H9 (cell line): ENCODE measurements at regions not wholly inside any gene's neighbourhood (a gene's known extent, or its start where the extent isn't known, plus 50 kb on each side); places are given as distances from the start of the nearest gene placed in this dataset.

Experiments
- DNase-seq: peaks from one replicate; pipeline ENCODE4 v3.0.0-alpha.2; 2017
- H2AFZ ChIP-seq: one replicate; pipeline ENCODE4 v1.6.1; 2013; ENCODE audit warnings: mild to moderate bottlenecking, low read length, control low read depth, moderate library complexity
- H2AK5ac ChIP-seq: 2 replicates; pipeline ENCODE4 v1.6.1; 2013; ENCODE audit warnings: low read length, control low read depth, mixed read lengths; ENCODE audit not compliant: insufficient read length
- H2BK120ac ChIP-seq: one replicate; pipeline ENCODE4 v1.6.1; 2013; ENCODE audit warnings: low read depth, mild to moderate bottlenecking, low read length, control low read depth, inconsistent platforms; ENCODE audit not compliant: poor library complexity, severe bottlenecking
- H2BK12ac ChIP-seq: 2 replicates; pipeline ENCODE4 v1.6.1; 2013; ENCODE audit warnings: low read length, control low read depth, mixed read lengths, low read depth; ENCODE audit not compliant: insufficient read length
- H2BK15ac ChIP-seq: 2 replicates; pipeline ENCODE4 v1.6.1; 2013; ENCODE audit warnings: low read depth, low read length, control low read depth
- H2BK20ac ChIP-seq: one replicate; pipeline ENCODE4 v1.6.1; 2013; ENCODE audit warnings: low read depth, mild to moderate bottlenecking, low read length, control low read depth, inconsistent platforms; ENCODE audit not compliant: poor library complexity, severe bottlenecking
- H2BK5ac ChIP-seq: 2 replicates; pipeline ENCODE4 v1.6.1; 2013; ENCODE audit warnings: low read length, control low read depth, mixed read lengths; ENCODE audit not compliant: insufficient read length
- H3K14ac ChIP-seq: 2 replicates; pipeline ENCODE4 v1.6.1; 2013; ENCODE audit warnings: low read length, control low read depth; ENCODE audit not compliant: insufficient read depth
- H3K18ac ChIP-seq: 2 replicates; pipeline ENCODE4 v1.6.1; 2013; ENCODE audit warnings: low read depth, mild to moderate bottlenecking, mixed read lengths, low read length, control low read depth; ENCODE audit not compliant: insufficient read length
- H3K23ac ChIP-seq: 2 replicates; pipeline ENCODE4 v1.6.1; 2013; ENCODE audit warnings: low read length, control low read depth, mixed read lengths, low read depth; ENCODE audit not compliant: insufficient read length
- H3K23me2 ChIP-seq: 2 replicates; pipeline ENCODE4 v1.6.1; 2013; ENCODE audit warnings: low read depth, mild to moderate bottlenecking, mixed read lengths, low read length, control low read depth; ENCODE audit not compliant: insufficient read length, poor library complexity, severe bottlenecking
- H3K27ac ChIP-seq: 2 replicates; pipeline ENCODE4 v1.5.1; 2013; ENCODE audit warnings: low read length, control low read depth, mixed read lengths, low read depth; ENCODE audit not compliant: insufficient read length
- H3K27me3 ChIP-seq: 2 replicates; pipeline ENCODE4 v1.6.1; 2013; ENCODE audit warnings: low read length, control low read depth, inconsistent platforms; ENCODE audit not compliant: insufficient read depth
- H3K4ac ChIP-seq: 2 replicates; pipeline ENCODE4 v1.6.1; 2013; ENCODE audit warnings: low read depth, mild to moderate bottlenecking, control low read depth, inconsistent platforms, low read length, moderate library complexity
- H3K4me1 ChIP-seq: 2 replicates; pipeline ENCODE4 v1.6.1; 2013; ENCODE audit warnings: low read length, control low read depth, inconsistent platforms; ENCODE audit not compliant: insufficient read depth
- H3K4me2 ChIP-seq: 2 replicates; pipeline ENCODE4 v1.6.1; 2013; ENCODE audit warnings: low read length, control low read depth, mixed read lengths; ENCODE audit not compliant: insufficient read length, insufficient read depth
- H3K56ac ChIP-seq: 2 replicates; pipeline ENCODE4 v1.6.1; 2013; ENCODE audit warnings: low read depth, mild to moderate bottlenecking, mixed read lengths, low read length, control low read depth; ENCODE audit not compliant: insufficient read length
- H3K79me1 ChIP-seq: 2 replicates; pipeline ENCODE4 v1.6.1; 2013; ENCODE audit warnings: low read depth, mild to moderate bottlenecking, moderate library complexity, low read length, control low read depth, inconsistent platforms; ENCODE audit not compliant: insufficient read depth, poor library complexity, severe bottlenecking
- H3K79me2 ChIP-seq: 2 replicates; pipeline ENCODE4 v1.6.1; 2013; ENCODE audit warnings: low read length, control low read depth, inconsistent platforms; ENCODE audit not compliant: insufficient read depth
- H3K9ac ChIP-seq: 2 replicates; pipeline ENCODE4 v1.6.1; 2013; ENCODE audit warnings: low read length, control low read depth, mixed read lengths; ENCODE audit not compliant: insufficient read length; ENCODE audit errors: extremely low read depth
- H3K9me3 ChIP-seq: one replicate; pipeline ENCODE4 v1.6.1; 2013; ENCODE audit warnings: low read depth, low read length, inconsistent platforms; ENCODE audit not compliant: control insufficient read depth
- H3T11ph ChIP-seq: one replicate; pipeline ENCODE4 v1.6.1; 2013; ENCODE audit warnings: mild to moderate bottlenecking, low read length, control low read depth, inconsistent platforms
- H4K20me1 ChIP-seq: one replicate; pipeline ENCODE4 v1.6.1; 2013; ENCODE audit not compliant: control insufficient read depth, insufficient read length, insufficient read depth
- H4K5ac ChIP-seq: 2 replicates; pipeline ENCODE4 v1.6.1; 2013; ENCODE audit warnings: low read depth, mild to moderate bottlenecking, mixed read lengths, low read length, control low read depth; ENCODE audit not compliant: insufficient read length
- H4K8ac ChIP-seq: replicated peaks from 2 replicates; pipeline ENCODE4 v1.6.1; 2013; ENCODE audit warnings: low read length, control low read depth, mixed read lengths, low read depth; ENCODE audit not compliant: insufficient read length
- H4K91ac ChIP-seq: 2 replicates; pipeline ENCODE4 v1.6.1; 2013; ENCODE audit warnings: low read depth, mild to moderate bottlenecking, moderate library complexity, mixed read lengths, low read length, control low read depth; ENCODE audit not compliant: insufficient read length
- H3K27ac Mint-ChIP-seq, 3 experiments: 2 replicates in 2 of 3; 3 replicates in 1 of 3; pipeline ENCODE4 v1.8.0; 2020 to 2021; ENCODE audit warnings: mixed read lengths in 3 of 3, mild to moderate bottlenecking in 1 of 3, moderate library complexity in 1 of 3
- H3K27me3 Mint-ChIP-seq: 2 replicates; pipeline ENCODE4 v1.8.0; 2021; ENCODE audit warnings: low read depth, mild to moderate bottlenecking, moderate library complexity, mixed read lengths
- H3K36me3 Mint-ChIP-seq, 3 experiments: 2 replicates in 2 of 3; 3 replicates in 1 of 3; pipeline ENCODE4 v1.8.0; 2020 to 2021; ENCODE audit warnings: low read depth in 3 of 3, mixed read lengths in 3 of 3; ENCODE audit not compliant: insufficient read depth in 1 of 3
- H3K4me1 Mint-ChIP-seq, 2 experiments: 2 replicates each; pipeline ENCODE4 v1.8.0; 2020; ENCODE audit warnings: mixed read lengths in 2 of 2
- H3K4me3 Mint-ChIP-seq, 2 experiments: 2 replicates in 1 of 2; 3 replicates in 1 of 2; pipeline ENCODE4 v1.8.0; 2020 to 2021; ENCODE audit warnings: mild to moderate bottlenecking in 2 of 2, mixed read lengths in 2 of 2, moderate library complexity in 1 of 2
- H3K9me3 Mint-ChIP-seq, 2 experiments: 2 replicates in 1 of 2; 3 replicates in 1 of 2; pipeline ENCODE4 v1.8.0; 2020; ENCODE audit warnings: mild to moderate bottlenecking in 2 of 2, mixed read lengths in 2 of 2, moderate library complexity in 1 of 2
- TF ChIP-seq, protein P1 (sequence below): fragments of 200-600 bp; sonication (generic); conservative IDR thresholded peaks from 3 replicates; pipeline ENCODE4 v1.8.0; 2021; ENCODE audit warnings: antibody characterized with exemption, mild to moderate bottlenecking

DNA sequence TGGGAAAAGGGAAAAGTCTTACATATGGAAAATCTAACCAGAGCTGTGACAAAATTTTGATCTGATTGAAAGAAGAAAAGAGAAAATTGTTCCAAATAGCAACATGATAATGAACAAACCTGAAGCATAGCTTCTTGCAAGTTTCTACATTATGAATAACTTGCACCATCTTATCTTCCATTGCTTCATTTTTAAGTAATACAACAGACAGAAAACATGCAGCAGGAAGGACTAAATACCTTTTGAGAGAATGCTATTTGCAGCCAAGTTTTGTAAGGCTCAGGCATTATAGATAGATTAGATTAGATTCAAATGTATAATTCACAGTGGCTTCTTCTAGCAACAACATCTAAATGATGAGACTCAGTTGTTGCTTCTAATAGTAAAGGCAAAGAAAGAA, 441.4 kb downstream of the AEBP2 start:
- Histone ChIP-seq H2BK120ac (no peak overlapping the region), H4K91ac (no peak overlapping the region), H3K23me2 (no peaks in the 10 kb centered on the region), H2AK5ac (no peak overlapping the region), H2BK5ac (no peak overlapping the region), H3K79me2 (no peaks in the 10 kb centered on the region), H3K4me2 (no peak overlapping the region), H3K18ac (no peak overlapping the region), H3K9ac (no peak overlapping the region), H2BK15ac (no peak overlapping the region), H2AFZ (no peak overlapping the region), H3K4me1 (no peaks in the 10 kb centered on the region), H4K8ac (no peak overlapping the region), H3K23ac (no peak overlapping the region), H2BK20ac (no peak overlapping the region), H4K20me1 (no peaks in the 10 kb centered on the region), H3K79me1 (no peaks in the 10 kb centered on the region), H3K27ac (no peak overlapping the region), H3K9me3 (no peaks in the 10 kb centered on the region), H3K14ac (no peak overlapping the region), H2BK12ac (no peak overlapping the region), H3K56ac (no peak overlapping the region), H3K27me3 (no peaks in the 10 kb centered on the region), H4K5ac (no peak overlapping the region), H3T11ph (no peak overlapping the region), H3K4ac (no peak overlapping the region)
- no peak for DNase-seq
- H3K9me3 Mint-ChIP-seq: peaks cover 5% of the 10 kb centered on the region in 2 experiments
- H3K4me1 Mint-ChIP-seq: no peaks in the 10 kb centered on the region
- H3K4me3 Mint-ChIP-seq: no peak overlapping the region
- H3K36me3 Mint-ChIP-seq: peaks cover 0 to 6% (median 3%) of the 10 kb centered on the region in 3 experiments; a peak in 3 of 7 replicates
- H3K27me3 Mint-ChIP-seq: no peaks in the 10 kb centered on the region
- no peak overlapping the region; a peak in 1 of 7 replicates for H3K27ac Mint-ChIP-seq
- TF ChIP-seq, protein P1, sequence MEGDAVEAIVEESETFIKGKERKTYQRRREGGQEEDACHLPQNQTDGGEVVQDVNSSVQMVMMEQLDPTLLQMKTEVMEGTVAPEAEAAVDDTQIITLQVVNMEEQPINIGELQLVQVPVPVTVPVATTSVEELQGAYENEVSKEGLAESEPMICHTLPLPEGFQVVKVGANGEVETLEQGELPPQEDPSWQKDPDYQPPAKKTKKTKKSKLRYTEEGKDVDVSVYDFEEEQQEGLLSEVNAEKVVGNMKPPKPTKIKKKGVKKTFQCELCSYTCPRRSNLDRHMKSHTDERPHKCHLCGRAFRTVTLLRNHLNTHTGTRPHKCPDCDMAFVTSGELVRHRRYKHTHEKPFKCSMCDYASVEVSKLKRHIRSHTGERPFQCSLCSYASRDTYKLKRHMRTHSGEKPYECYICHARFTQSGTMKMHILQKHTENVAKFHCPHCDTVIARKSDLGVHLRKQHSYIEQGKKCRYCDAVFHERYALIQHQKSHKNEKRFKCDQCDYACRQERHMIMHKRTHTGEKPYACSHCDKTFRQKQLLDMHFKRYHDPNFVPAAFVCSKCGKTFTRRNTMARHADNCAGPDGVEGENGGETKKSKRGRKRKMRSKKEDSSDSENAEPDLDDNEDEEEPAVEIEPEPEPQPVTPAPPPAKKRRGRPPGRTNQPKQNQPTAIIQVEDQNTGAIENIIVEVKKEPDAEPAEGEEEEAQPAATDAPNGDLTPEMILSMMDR: no peak
